ENCODE measurements at regions not wholly inside any gene's neighbourhood (a gene's known extent, or its start where the extent isn't known, plus 50 kb on each side); places are given as distances from the start of the nearest gene placed in this dataset.

GRCh38 chr3:105277656-105278055, 89.1 kb upstream of the ALCAM start:
- TF ChIP-seq CTCF (IDR thresholded peaks at IDR 0.05): no peak
- TF ChIP-seq POLR2A (IDR thresholded peaks at IDR 0.05): no peak
